Peyer's patch (tissue), 4 donors: ENCODE measurements at regions not wholly inside any gene's neighbourhood (a gene's known extent, or its start where the extent isn't known, plus 50 kb on each side); places are given as distances from the start of the nearest gene placed in this dataset.

ENCODE experiments used
- CTCF ChIP-seq, 6 experiments: fragments of 450-650 bp in 4 of 6; fragments of 200-600 bp in 2 of 6; sonication (generic) in 1 of 6; IDR thresholded peaks; one replicate each; pipeline ENCODE4 v1.5.1; 2017 to 2019; ENCODE audit warnings: antibody characterized with exemption in 6 of 6, mild to moderate bottlenecking in 3 of 6, moderate library complexity in 1 of 6
- POLR2A ChIP-seq, 2 donors: fragments of 450-650 bp; IDR thresholded peaks; one replicate each; pipeline ENCODE4 v1.5.1; 2017; ENCODE audit warnings: antibody characterized with exemption in 2 of 2, mild to moderate bottlenecking in 2 of 2, moderate library complexity in 2 of 2

DNA sequence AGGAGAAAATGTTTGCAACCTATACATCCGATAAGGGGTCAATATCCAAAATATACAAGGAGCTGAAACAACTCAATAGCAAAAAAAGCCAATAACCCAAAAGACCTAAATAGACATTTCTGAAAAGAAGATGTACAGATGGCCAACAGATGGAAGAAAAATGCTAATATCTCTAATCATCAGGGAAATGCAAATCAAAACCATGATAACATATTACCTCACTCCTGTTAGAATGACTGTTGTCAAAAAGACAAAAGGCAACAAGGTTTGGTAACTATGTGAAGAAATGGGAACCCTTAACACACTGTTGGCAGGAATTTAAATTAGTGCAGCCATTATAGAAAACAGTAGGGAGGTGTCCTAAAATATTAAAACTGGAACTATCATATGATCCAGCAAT is 74.7 kb downstream of the LEPR start:
- no peak for TF ChIP-seq POLR2A (IDR thresholded peaks at IDR 0.05)
- TF ChIP-seq CTCF (IDR thresholded peaks at IDR 0.05): no peak
